T-cell (primary cell): ENCODE measurements at regions not wholly inside any gene's neighbourhood (a gene's known extent, or its start where the extent isn't known, plus 50 kb on each side); places are given as distances from the start of the nearest gene placed in this dataset.

Experiments used
- ATAC-seq, 4 experiments: fragments of 200-7000 bp in 3 of 4; fragments of 150-1000 bp in 1 of 4; cut with Tn5 transposase; replicated peaks in 1 of 4; 1 replicate in 3 of 4; 2 replicates in 1 of 4; pipeline ENCODE4 v1.10.0; 2021; ENCODE audit warnings: moderate library complexity in 3 of 4, mild to moderate bottlenecking in 2 of 4, moderate number of reproducible peaks in 1 of 4
- CTCF ChIA-PET, 2 donors: fragments of 300-600 bp; sonication (Branson Sonifier 250); formaldehyde crosslinking; loops; one replicate each; lab custom pipeline; 2022; ENCODE audit warnings: antibody characterized with exemption in 2 of 2; lab: Charles Lee
- POLR2A ChIA-PET, 2 donors: fragments of 300-600 bp; sonication (Branson Sonifier 250); formaldehyde crosslinking; loops; one replicate each; lab custom pipeline; 2022; ENCODE audit warnings: antibody characterized with exemption in 2 of 2; lab: Charles Lee
- DNase-seq, 35 experiments: peaks; one replicate each; pipeline versions ENCODE4 v3.0.0 to v3.0.0-alpha.2; 2013 to 2023
- H3K27ac ChIP-seq: one replicate; pipeline ENCODE4 v1.5.1; 2013; ENCODE audit warnings: low read length
- H3K27me3 ChIP-seq, 2 experiments: replicated peaks in 1 of 2; 1 replicate in 1 of 2; 2 replicates in 1 of 2; pipeline versions ENCODE4 v1.6.1 to v1.7.0; 2013; ENCODE audit warnings: low read length in 1 of 2, mixed read lengths in 1 of 2; ENCODE audit not compliant: control insufficient read depth in 2 of 2, insufficient read depth in 2 of 2; ENCODE audit errors: extremely low read depth in 1 of 2
- H3K36me3 ChIP-seq, 2 donors: 1 replicate in 1 of 2; 2 replicates in 1 of 2; pipeline versions ENCODE4 v1.6.1 to v1.7.0; 2013; ENCODE audit warnings: low read length in 1 of 2; ENCODE audit not compliant: control insufficient read depth in 2 of 2, insufficient read depth in 1 of 2; ENCODE audit errors: extremely low read depth in 1 of 2
- H3K4me1 ChIP-seq, 2 experiments: 1 replicate in 1 of 2; 2 replicates in 1 of 2; pipeline versions ENCODE4 v1.6.1 to v1.7.0; 2013; ENCODE audit warnings: low read length in 2 of 2, mixed read lengths in 1 of 2; ENCODE audit not compliant: insufficient read depth in 2 of 2, control insufficient read depth in 1 of 2; ENCODE audit errors: extremely low read depth in 1 of 2
- H3K4me3 ChIP-seq, 2 donors: 1 replicate in 1 of 2; 2 replicates in 1 of 2; pipeline versions ENCODE4 v1.5.1 to v1.7.0; 2013; ENCODE audit warnings: mild to moderate bottlenecking in 2 of 2, low read length in 1 of 2, moderate library complexity in 1 of 2; ENCODE audit not compliant: control insufficient read depth in 1 of 2; ENCODE audit errors: extremely low read depth in 1 of 2
- H3K9me3 ChIP-seq: 2 replicates; pipeline ENCODE4 v1.7.0; 2013
- H3K27ac Mint-ChIP-seq, 2 donors: one replicate each; pipeline ENCODE4 v1.8.0; 2020 to 2021; ENCODE audit warnings: mild to moderate bottlenecking in 2 of 2, mixed read lengths in 2 of 2
- H3K27me3 Mint-ChIP-seq, 2 donors: one replicate each; pipeline ENCODE4 v1.8.0; 2021 to 2022; ENCODE audit warnings: mixed read lengths in 2 of 2
- H3K36me3 Mint-ChIP-seq: one replicate; pipeline ENCODE4 v1.8.0; 2021; ENCODE audit warnings: mixed read lengths
- H3K4me1 Mint-ChIP-seq, 3 donors: one replicate each; pipeline ENCODE4 v1.8.0; 2020 to 2022; ENCODE audit warnings: mixed read lengths in 3 of 3, mild to moderate bottlenecking in 1 of 3
- H3K4me3 Mint-ChIP-seq, 3 donors: one replicate each; pipeline ENCODE4 v1.8.0; 2020 to 2022; ENCODE audit warnings: mild to moderate bottlenecking in 3 of 3, mixed read lengths in 3 of 3, moderate library complexity in 3 of 3
- H3K9me3 Mint-ChIP-seq, 3 donors: one replicate each; pipeline ENCODE4 v1.8.0; 2020 to 2022; ENCODE audit warnings: mixed read lengths in 3 of 3
- WGBS: methylation state at CpG from one replicate; pipeline ENCODE4 v1.1.5; 2013; ENCODE audit warnings: missing lambda C conversion rate; ENCODE audit not compliant: insufficient coverage; 5-methylcytosine and 5-hydroxymethylcytosine counted together

GRCh38 chr1:38328278-38329035 lies 281.9 kb upstream of the POU3F1 start:
- ChIA-PET POLR2A (no interaction called here), CTCF (no interaction called here)
- Mint-ChIP-seq H3K9me3 (no peaks in the 10 kb centered on the region), H3K4me3 (no peak overlapping the region), H3K27ac (no peak overlapping the region), H3K4me1 (no peaks in the 10 kb centered on the region), H3K36me3 (no peaks in the 10 kb centered on the region), H3K27me3 (peaks cover 22 to 28% of the 10 kb centered on the region in 2 donors)
- 72% methylated on average over 6 of the region's 10 CpGs for WGBS
- H3K4me3 ChIP-seq = no peak overlapping the region
- no peak for DNase-seq
- no peaks in the 10 kb centered on the region for H3K4me1 ChIP-seq
- H3K27ac ChIP-seq = no peak overlapping the region
- H3K27me3 ChIP-seq = peaks cover 0 to 31% of the 10 kb centered on the region in 2 experiments
- no peaks in the 10 kb centered on the region for H3K36me3 ChIP-seq
- no peak for ATAC-seq
- H3K9me3 ChIP-seq = no peaks in the 10 kb centered on the region

DNA sequence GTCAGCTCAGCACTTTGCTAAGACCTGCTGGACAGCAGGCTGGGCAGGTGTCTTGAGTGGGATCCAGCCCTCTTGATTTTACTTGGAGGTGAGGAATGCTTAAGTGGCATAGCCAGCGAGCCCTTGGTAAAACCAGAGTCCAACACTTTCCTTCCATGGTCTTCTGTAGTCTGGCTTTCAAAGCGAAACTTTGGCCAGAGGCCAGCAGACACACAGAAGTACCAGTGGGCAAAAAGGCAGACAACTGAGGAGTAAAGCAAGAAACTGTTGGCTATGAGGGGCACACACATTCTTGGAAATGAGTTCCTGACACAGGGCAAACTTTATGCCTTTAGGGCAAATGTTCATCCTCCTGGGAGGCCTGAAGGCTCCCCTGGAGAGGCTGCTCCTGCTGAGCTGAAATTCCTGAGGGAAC lies 281.0 kb upstream of the POU3F1 start:
- Histone ChIP-seq H3K4me3 (no peak overlapping the region), H3K9me3 (no peaks in the 10 kb centered on the region), H3K4me1 (no peaks in the 10 kb centered on the region), H3K36me3 (no peaks in the 10 kb centered on the region), H3K27ac (no peak overlapping the region), H3K27me3 (peaks cover 0 to 28% of the 10 kb centered on the region in 2 experiments)
- peaks cover 29 to 37% of the 10 kb centered on the region in 2 donors for H3K27me3 Mint-ChIP-seq
- ChIA-PET POLR2A (no interaction called here), CTCF (no interaction called here)
- WGBS = 80% methylated on average over 2 of the region's 2 CpGs
- no peak for ATAC-seq
- DNase-seq = no peak
- no peaks in the 10 kb centered on the region for H3K36me3 Mint-ChIP-seq
- H3K27ac Mint-ChIP-seq = no peak overlapping the region
- H3K4me1 Mint-ChIP-seq = no peaks in the 10 kb centered on the region
- no peaks in the 10 kb centered on the region for H3K9me3 Mint-ChIP-seq
- no peak overlapping the region for H3K4me3 Mint-ChIP-seq

DNA sequence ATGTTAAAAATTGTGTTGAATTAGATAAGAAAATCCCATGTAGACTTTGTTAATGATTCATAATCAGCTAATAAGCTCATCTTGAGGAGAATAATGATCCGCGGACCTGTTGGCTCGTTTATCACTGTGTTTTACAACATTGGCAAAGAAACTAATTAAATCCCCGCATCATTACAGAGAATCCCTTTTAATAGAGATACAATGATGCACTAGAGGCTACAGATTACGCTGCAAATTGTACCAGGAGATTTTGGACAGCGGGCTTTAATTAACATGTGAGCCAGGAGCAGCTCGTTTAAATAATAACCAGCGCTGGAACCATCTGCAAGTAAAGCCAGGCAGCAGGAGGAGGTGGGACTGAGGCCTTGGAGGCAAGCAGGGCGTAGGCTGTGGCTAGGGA lies 280.3 kb upstream of the POU3F1 start:
- DNase-seq (no peak), ATAC-seq (no peak)
- Histone ChIP-seq H3K36me3 (no peaks in the 10 kb centered on the region), H3K9me3 (no peaks in the 10 kb centered on the region), H3K27me3 (peaks cover 0 to 23% of the 10 kb centered on the region in 2 experiments), H3K4me3 (no peak overlapping the region), H3K27ac (no peak overlapping the region), H3K4me1 (no peaks in the 10 kb centered on the region)
- CTCF ChIA-PET = no interaction called here
- Mint-ChIP-seq H3K9me3 (no peaks in the 10 kb centered on the region), H3K27ac (no peak overlapping the region), H3K4me1 (no peaks in the 10 kb centered on the region), H3K36me3 (no peaks in the 10 kb centered on the region), H3K27me3 (peaks cover 32 to 38% of the 10 kb centered on the region in 2 donors), H3K4me3 (no peak overlapping the region)
- POLR2A ChIA-PET = no interaction called here
- WGBS = 75% methylated on average over 4 of the region's 9 CpGs

DNA sequence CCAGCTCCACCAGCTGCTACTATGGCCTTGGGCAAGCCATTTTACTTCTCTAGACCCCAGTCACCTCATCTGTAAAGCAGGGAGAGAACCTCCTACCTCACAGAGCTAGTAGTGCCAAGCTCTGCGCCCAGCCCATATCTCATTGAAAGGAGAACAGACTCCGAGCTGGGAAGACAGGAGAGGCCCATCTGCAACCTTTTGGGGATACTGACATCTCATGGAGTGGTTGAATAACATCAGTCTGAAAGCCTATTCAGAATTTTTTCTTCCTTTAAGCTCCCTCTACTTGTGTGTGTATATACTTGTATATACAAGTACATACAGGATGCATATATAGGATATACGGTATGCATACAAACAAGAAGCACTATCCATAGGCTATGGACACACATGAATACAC lies 279.5 kb upstream of the POU3F1 start:
- Mint-ChIP-seq H3K27me3 (peaks cover 33 to 41% of the 10 kb centered on the region in 2 donors), H3K36me3 (no peaks in the 10 kb centered on the region), H3K9me3 (no peaks in the 10 kb centered on the region), H3K27ac (no peak overlapping the region), H3K4me3 (no peak overlapping the region), H3K4me1 (no peaks in the 10 kb centered on the region)
- Histone ChIP-seq H3K27ac (no peak overlapping the region), H3K36me3 (no peaks in the 10 kb centered on the region), H3K9me3 (no peaks in the 10 kb centered on the region), H3K27me3 (peaks cover 0 to 19% of the 10 kb centered on the region in 2 experiments), H3K4me1 (no peaks in the 10 kb centered on the region), H3K4me3 (no peak overlapping the region)
- ChIA-PET POLR2A (interaction anchor here in 1 of 2 donors (0.5 kb wide), 1 partner anchor 9 kb away, joined by 4 read pairs; no protein-coding TSS in a partner anchor), CTCF (no interaction called here)
- WGBS = no CpG with 5 or more reads among the region's 3 CpGs
- ATAC-seq (no peak), DNase-seq (no peak)

- no peak overlapping the region for H3K4me3 Mint-ChIP-seq
- no peak overlapping the region for H3K27ac ChIP-seq
- no CpG with 5 or more reads among the region's 2 CpGs for WGBS
- no peak overlapping the region for H3K4me3 ChIP-seq
- H3K9me3 ChIP-seq = no peaks in the 10 kb centered on the region
- POLR2A ChIA-PET = no interaction called here
- H3K36me3 Mint-ChIP-seq = no peaks in the 10 kb centered on the region
- H3K36me3 ChIP-seq = no peaks in the 10 kb centered on the region
- peaks cover 33 to 51% of the 10 kb centered on the region in 2 donors for H3K27me3 Mint-ChIP-seq
- H3K27me3 ChIP-seq = peaks cover 0 to 6% of the 10 kb centered on the region in 2 experiments
- no peaks in the 10 kb centered on the region for H3K4me1 ChIP-seq
- ATAC-seq (no peak), DNase-seq (no peak)
- CTCF ChIA-PET = no interaction called here
- H3K4me1 Mint-ChIP-seq = no peaks in the 10 kb centered on the region
- H3K27ac Mint-ChIP-seq = no peak overlapping the region
- no peaks in the 10 kb centered on the region for H3K9me3 Mint-ChIP-seq
Observed at GRCh38 chr1:38312753-38313152, 266.2 kb upstream of the POU3F1 start.

DNA sequence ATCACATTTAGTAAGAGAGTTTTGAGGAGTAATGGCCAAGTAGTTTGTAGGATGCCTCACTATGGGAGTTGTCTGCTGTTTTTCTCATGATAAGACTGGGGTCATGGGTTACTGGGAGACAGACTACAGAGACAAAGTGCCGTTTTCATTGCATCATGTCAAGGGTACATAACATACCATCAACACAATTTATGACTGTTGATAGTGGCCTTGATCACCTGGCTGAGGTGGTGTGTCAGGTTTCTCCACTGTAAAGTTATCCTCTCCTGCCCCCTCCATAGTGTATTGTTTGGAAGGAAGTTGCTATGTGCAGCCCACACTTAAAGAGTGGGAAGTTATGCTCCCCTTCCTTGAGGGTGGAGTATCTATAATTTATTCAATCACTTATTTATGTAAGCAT lies 263.5 kb upstream of the POU3F1 start:
- ATAC-seq = no peak
- Mint-ChIP-seq H3K27me3 (peaks cover 35% of the 10 kb centered on the region in 2 donors), H3K4me1 (no peaks in the 10 kb centered on the region), H3K27ac (no peak overlapping the region), H3K9me3 (no peaks in the 10 kb centered on the region), H3K4me3 (no peak overlapping the region), H3K36me3 (no peaks in the 10 kb centered on the region)
- Histone ChIP-seq H3K4me1 (no peaks in the 10 kb centered on the region), H3K27ac (no peak overlapping the region), H3K27me3 (peaks cover 0 to 6% of the 10 kb centered on the region in 2 experiments), H3K9me3 (no peaks in the 10 kb centered on the region), H3K4me3 (no peak overlapping the region), H3K36me3 (no peaks in the 10 kb centered on the region)
- no CpG with 5 or more reads among the region's 1 CpG for WGBS
- ChIA-PET POLR2A (no interaction called here), CTCF (no interaction called here)
- DNase-seq = no peak
